Neural cell (in vitro differentiated cells): ENCODE measurements at regions not wholly inside any gene's neighbourhood (a gene's known extent, or its start where the extent isn't known, plus 50 kb on each side); places are given as distances from the start of the nearest gene placed in this dataset.

ENCODE experiments used
- H2AFZ ChIP-seq: fragments of 200-600, 300-800 bp; sonication (generic), shearing (Covaris generic); 2 replicates; pipeline ENCODE4 v1.6.0; 2014; ENCODE audit warnings: low read depth, mild to moderate bottlenecking, antibody characterized with exemption, low read length, moderate library complexity
- H3F3A ChIP-seq: fragments of 200-600 bp; shearing (Covaris generic); 2 replicates; pipeline ENCODE4 v1.6.1; 2016; ENCODE audit warnings: mild to moderate bottlenecking, moderate library complexity, mixed read lengths, antibody characterized with exemption, low read length; ENCODE audit not compliant: insufficient read depth, poor library complexity, severe bottlenecking
- H3K27ac ChIP-seq: fragments of 200-600, 300-800 bp; sonication (generic), shearing (Covaris generic); 2 replicates; pipeline ENCODE4 v1.5.1; 2014; ENCODE audit warnings: mild to moderate bottlenecking, low read length, moderate library complexity
- H3K27me3 ChIP-seq: fragments of 300-800, 200-600 bp; sonication (generic), shearing (Covaris generic); 2 replicates; pipeline ENCODE4 v1.6.0; 2014; ENCODE audit warnings: mild to moderate bottlenecking, low read depth, low read length, moderate library complexity; ENCODE audit not compliant: insufficient read depth
- H3K36me3 ChIP-seq: fragments of 300-800, 200-600 bp; sonication (generic), shearing (Covaris generic); 2 replicates; pipeline ENCODE4 v1.5.1; 2014; ENCODE audit warnings: mild to moderate bottlenecking, antibody characterized with exemption, low read length, moderate library complexity; ENCODE audit not compliant: insufficient read depth
- H3K4me2 ChIP-seq: fragments of 300-800, 200-600 bp; sonication (generic), shearing (Covaris generic); 2 replicates; pipeline ENCODE4 v1.6.0; 2014; ENCODE audit warnings: mild to moderate bottlenecking, low read length
- H3K4me3 ChIP-seq: fragments of 300-800, 200-600 bp; sonication (generic), shearing (Covaris generic); 2 replicates; pipeline ENCODE4 v1.5.1; 2014; ENCODE audit warnings: mild to moderate bottlenecking, low read length, moderate library complexity
- H3K79me2 ChIP-seq: fragments of 200-600 bp; shearing (Covaris generic); replicated peaks from 2 replicates; pipeline ENCODE4 v1.6.0; 2014; ENCODE audit warnings: mild to moderate bottlenecking, low read length, moderate library complexity; ENCODE audit not compliant: insufficient read depth
- H3K9ac ChIP-seq: fragments of 300-800, 200-600 bp; sonication (generic), shearing (Covaris generic); 2 replicates; pipeline ENCODE4 v1.6.1; 2016; ENCODE audit warnings: mild to moderate bottlenecking, low read length, mixed read lengths
- H3K9me2 ChIP-seq: fragments of 200-600 bp; shearing (Covaris generic); 2 replicates; pipeline ENCODE4 v1.6.1; 2016; ENCODE audit warnings: mild to moderate bottlenecking, low read length, mixed read lengths; ENCODE audit not compliant: insufficient read depth
- H3K9me3 ChIP-seq: fragments of 200-600, 300-800 bp; sonication (generic), shearing (Covaris generic); 2 replicates; pipeline ENCODE4 v1.6.1; 2016; ENCODE audit warnings: mild to moderate bottlenecking, mixed run types, low read length, moderate library complexity, mixed read lengths
- H4K20me1 ChIP-seq: fragments of 200-600 bp; shearing (Covaris generic); 2 replicates; pipeline ENCODE4 v1.6.1; 2016; ENCODE audit warnings: mild to moderate bottlenecking, mixed run types; ENCODE audit not compliant: insufficient read depth
- CTCF ChIP-seq: fragments of 450-650 bp; IDR thresholded peaks from 2 replicates; pipeline ENCODE4 v1.5.1; 2014; ENCODE audit warnings: antibody characterized with exemption, mild to moderate bottlenecking, moderate library complexity; ENCODE audit not compliant: poor library complexity, severe bottlenecking
- EP300 ChIP-seq: fragments of 450-650 bp; conservative IDR thresholded peaks from 2 replicates; pipeline ENCODE4 v1.6.1; 2014; ENCODE audit warnings: antibody characterized with exemption, mild to moderate bottlenecking, moderate library complexity; ENCODE audit not compliant: poor library complexity, severe bottlenecking
- EZH2 ChIP-seq: fragments of 200-600, 300-800 bp; shearing (Covaris generic), sonication (generic); IDR thresholded peaks from 2 replicates; pipeline ENCODE4 v1.6.1; 2014; ENCODE audit warnings: antibody characterized with exemption, low read length, borderline replicate concordance, mild to moderate bottlenecking; ENCODE audit not compliant: insufficient read depth, poor library complexity, severe bottlenecking
- MXI1 ChIP-seq: fragments of 450-650 bp; conservative IDR thresholded peaks from 2 replicates; pipeline ENCODE4 v1.6.1; 2014; ENCODE audit warnings: antibody characterized with exemption, mild to moderate bottlenecking; ENCODE audit not compliant: poor library complexity, severe bottlenecking
- POLR2AphosphoS5 ChIP-seq: IDR thresholded peaks from 2 replicates; pipeline ENCODE4 v1.6.1; 2012
- RAD21 ChIP-seq: fragments of 450-650 bp; conservative IDR thresholded peaks from 2 replicates; pipeline ENCODE4 v1.6.1; 2014; ENCODE audit warnings: antibody characterized with exemption, mild to moderate bottlenecking, moderate library complexity
- SMC3 ChIP-seq: fragments of 450-650 bp; conservative IDR thresholded peaks from 2 replicates; pipeline ENCODE4 v1.6.1; 2014; ENCODE audit warnings: antibody characterized with exemption, mild to moderate bottlenecking, moderate library complexity; ENCODE audit not compliant: poor library complexity
- TAF1 ChIP-seq: IDR thresholded peaks from 2 replicates; pipeline ENCODE4 v1.6.1; 2012; ENCODE audit warnings: low read depth
- TF ChIP-seq, protein P1 (sequence below): IDR thresholded peaks from 2 replicates; pipeline ENCODE4 v1.6.1; 2012; ENCODE audit warnings: borderline replicate concordance

DNA sequence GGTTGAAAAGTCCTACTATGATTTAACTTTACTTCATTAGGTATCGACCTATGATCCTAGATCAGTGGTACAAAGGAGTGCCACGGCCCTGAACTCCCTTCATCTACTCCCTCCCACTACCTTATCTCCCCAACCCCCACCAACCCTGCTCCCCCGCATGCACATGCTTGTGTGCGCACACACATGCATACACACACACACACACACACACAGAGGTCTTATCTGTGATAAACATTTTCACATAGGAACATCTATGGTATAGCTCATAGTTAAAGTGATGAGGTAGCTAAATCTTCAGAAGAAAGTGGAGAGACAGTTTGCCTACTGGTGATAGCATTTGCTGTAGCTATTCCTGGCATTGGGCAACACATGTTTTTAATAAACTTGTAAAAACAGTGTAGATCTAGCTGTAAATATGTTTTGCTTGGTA is 471.3 kb downstream of the ZEB2 start:
- Histone ChIP-seq H3K27ac (no peak overlapping the region), H3K4me2 (no peak overlapping the region), H3K9ac (no peak overlapping the region), H3F3A (no peaks in the 10 kb centered on the region), H3K9me2 (no peaks in the 10 kb centered on the region), H3K27me3 (no peaks in the 10 kb centered on the region), H3K4me3 (no peak overlapping the region), H4K20me1 (no peaks in the 10 kb centered on the region), H2AFZ (no peak overlapping the region), H3K79me2 (no peaks in the 10 kb centered on the region), H3K36me3 (no peaks in the 10 kb centered on the region), H3K9me3 (no peaks in the 10 kb centered on the region)
- TF ChIP-seq CTCF (no peak), EP300 (no peak), MXI1 (no peak), RAD21 (no peak), EZH2 (no peak), TAF1 (no peak), POLR2AphosphoS5 (no peak)

DNA sequence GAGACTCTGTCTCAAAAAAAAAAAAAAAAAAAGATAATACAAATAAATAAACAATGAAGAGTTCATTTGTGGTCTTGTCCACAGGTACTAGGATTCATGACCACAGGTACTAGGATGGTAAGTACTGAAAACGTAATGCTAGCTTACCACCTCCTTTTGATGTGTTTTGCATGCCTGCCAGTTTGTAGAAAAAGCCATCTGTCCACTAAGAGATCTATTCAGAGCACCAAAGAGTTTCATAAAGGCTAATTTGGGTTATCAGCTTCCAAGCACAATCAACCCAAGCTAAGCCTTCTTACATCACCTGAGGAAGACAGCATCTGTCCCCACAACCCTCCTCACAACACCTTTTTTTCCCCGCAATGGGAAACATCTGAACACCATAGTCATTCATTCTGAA is 477.2 kb downstream of the ZEB2 start:
- Histone ChIP-seq H3K9ac (no peak overlapping the region), H3K27me3 (no peaks in the 10 kb centered on the region), H4K20me1 (no peaks in the 10 kb centered on the region), H3K4me3 (no peak overlapping the region), H3K36me3 (no peaks in the 10 kb centered on the region), H3F3A (no peaks in the 10 kb centered on the region), H2AFZ (no peak overlapping the region), H3K27ac (no peak overlapping the region), H3K9me3 (no peaks in the 10 kb centered on the region), H3K79me2 (no peaks in the 10 kb centered on the region), H3K9me2 (no peaks in the 10 kb centered on the region), H3K4me2 (no peak overlapping the region)
- TF ChIP-seq CTCF (no peak), EP300 (no peak), POLR2AphosphoS5 (no peak), RAD21 (no peak), TAF1 (no peak), MXI1 (no peak), SMC3 (no peak), EZH2 (no peak)
- TF ChIP-seq, protein P1, sequence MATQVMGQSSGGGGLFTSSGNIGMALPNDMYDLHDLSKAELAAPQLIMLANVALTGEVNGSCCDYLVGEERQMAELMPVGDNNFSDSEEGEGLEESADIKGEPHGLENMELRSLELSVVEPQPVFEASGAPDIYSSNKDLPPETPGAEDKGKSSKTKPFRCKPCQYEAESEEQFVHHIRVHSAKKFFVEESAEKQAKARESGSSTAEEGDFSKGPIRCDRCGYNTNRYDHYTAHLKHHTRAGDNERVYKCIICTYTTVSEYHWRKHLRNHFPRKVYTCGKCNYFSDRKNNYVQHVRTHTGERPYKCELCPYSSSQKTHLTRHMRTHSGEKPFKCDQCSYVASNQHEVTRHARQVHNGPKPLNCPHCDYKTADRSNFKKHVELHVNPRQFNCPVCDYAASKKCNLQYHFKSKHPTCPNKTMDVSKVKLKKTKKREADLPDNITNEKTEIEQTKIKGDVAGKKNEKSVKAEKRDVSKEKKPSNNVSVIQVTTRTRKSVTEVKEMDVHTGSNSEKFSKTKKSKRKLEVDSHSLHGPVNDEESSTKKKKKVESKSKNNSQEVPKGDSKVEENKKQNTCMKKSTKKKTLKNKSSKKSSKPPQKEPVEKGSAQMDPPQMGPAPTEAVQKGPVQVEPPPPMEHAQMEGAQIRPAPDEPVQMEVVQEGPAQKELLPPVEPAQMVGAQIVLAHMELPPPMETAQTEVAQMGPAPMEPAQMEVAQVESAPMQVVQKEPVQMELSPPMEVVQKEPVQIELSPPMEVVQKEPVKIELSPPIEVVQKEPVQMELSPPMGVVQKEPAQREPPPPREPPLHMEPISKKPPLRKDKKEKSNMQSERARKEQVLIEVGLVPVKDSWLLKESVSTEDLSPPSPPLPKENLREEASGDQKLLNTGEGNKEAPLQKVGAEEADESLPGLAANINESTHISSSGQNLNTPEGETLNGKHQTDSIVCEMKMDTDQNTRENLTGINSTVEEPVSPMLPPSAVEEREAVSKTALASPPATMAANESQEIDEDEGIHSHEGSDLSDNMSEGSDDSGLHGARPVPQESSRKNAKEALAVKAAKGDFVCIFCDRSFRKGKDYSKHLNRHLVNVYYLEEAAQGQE: no peak
